ENCODE measurements at regions not wholly inside any gene's neighbourhood (a gene's known extent, or its start where the extent isn't known, plus 50 kb on each side); places are given as distances from the start of the nearest gene placed in this dataset.

DNA sequence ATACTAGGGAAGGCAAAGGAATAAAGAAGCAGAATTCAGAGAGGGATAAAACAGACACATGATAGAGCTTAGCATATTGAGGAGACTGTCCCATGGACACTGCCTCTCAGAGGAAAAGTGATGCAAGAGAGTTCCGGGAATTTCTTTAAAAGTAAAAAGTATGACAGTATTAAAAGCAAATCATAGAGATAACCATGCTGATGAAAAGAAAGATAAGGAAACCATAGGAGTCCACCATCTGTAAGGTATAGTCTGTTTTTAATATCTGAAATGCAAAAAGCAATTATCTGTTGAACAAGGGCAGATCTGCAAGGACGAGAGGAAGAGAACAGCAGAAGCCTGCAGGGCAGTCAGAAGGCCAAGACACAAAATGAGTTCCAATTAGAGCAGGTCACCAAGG, 495.9 kb upstream of the GOLIM4 start (continued):
- TF ChIP-seq, protein P1, sequence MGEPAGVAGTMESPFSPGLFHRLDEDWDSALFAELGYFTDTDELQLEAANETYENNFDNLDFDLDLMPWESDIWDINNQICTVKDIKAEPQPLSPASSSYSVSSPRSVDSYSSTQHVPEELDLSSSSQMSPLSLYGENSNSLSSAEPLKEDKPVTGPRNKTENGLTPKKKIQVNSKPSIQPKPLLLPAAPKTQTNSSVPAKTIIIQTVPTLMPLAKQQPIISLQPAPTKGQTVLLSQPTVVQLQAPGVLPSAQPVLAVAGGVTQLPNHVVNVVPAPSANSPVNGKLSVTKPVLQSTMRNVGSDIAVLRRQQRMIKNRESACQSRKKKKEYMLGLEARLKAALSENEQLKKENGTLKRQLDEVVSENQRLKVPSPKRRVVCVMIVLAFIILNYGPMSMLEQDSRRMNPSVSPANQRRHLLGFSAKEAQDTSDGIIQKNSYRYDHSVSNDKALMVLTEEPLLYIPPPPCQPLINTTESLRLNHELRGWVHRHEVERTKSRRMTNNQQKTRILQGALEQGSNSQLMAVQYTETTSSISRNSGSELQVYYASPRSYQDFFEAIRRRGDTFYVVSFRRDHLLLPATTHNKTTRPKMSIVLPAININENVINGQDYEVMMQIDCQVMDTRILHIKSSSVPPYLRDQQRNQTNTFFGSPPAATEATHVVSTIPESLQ (CRISPR knock-in tag; conservative IDR thresholded peaks at IDR 0.05), result no peak

DNA sequence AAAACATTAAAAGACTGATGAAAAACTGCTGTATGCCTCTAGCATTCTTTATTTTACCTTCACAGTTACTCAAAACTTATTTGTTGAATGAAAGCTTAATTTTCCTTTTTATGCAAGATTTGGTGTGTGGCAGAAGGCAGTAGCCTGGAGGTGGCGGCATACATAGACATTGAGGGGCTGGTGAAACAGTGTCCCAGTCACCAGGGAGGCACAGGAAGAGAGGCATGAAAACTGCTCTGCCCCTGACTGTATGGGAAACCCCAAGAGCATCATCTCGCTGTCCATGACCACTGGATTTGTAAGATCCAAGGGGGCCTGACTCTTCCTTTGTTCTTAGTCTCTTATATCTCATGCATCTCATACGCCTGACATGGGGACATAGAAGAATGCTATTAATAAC, 493.7 kb upstream of the GOLIM4 start:
- Histone ChIP-seq H3K4me3 (replicated peaks in 1 of 3; ENCODE audit: insufficient read depth in 1 of 3, low read depth in 2 of 3, low read length in 3 of 3) (no peak overlapping the region), H3K27me3 (ENCODE audit: control insufficient read depth in 1 of 2, insufficient read depth in 2 of 2, low read length in 2 of 2) (no peaks in the 10 kb centered on the region), H3K4me1 (ENCODE audit: insufficient read depth, low read length) (no peaks in the 10 kb centered on the region), H3K9me3 (ENCODE audit: low read length) (no peaks in the 10 kb centered on the region), H4K20me1 (ENCODE audit: insufficient read depth, low read length) (no peaks in the 10 kb centered on the region), H3K27ac (ENCODE audit: extremely low read length, insufficient read depth, low read length) (no peak overlapping the region), H3K9ac (ENCODE audit: insufficient read depth, low read depth, low read length) (no peak overlapping the region), H3K36me3 (replicated peaks in 1 of 2; ENCODE audit: control insufficient read depth in 1 of 2, insufficient read depth in 2 of 2, low read length in 2 of 2) (no peaks in the 10 kb centered on the region), H2AFZ (ENCODE audit: low read length) (no peak overlapping the region), H3K4me2 (ENCODE audit: low read depth, low read length) (no peak overlapping the region), H3K79me2 (ENCODE audit: insufficient read depth, low read length) (no peaks in the 10 kb centered on the region)
- FAIRE-seq (no peak), DNase-seq (ENCODE audit: low spot score) (no peak), ATAC-seq (no peak)
- intact Hi-C loops (cut with micrococcal nuclease; ENCODE audit: unreplicated experiment), result no loop called here
- WGBS (ENCODE audit: low lambda C conversion rate), result 3% methylated on average over 3 of the region's 3 CpGs
- CTCF ChIA-PET (ENCODE audit: low intra/inter-chr PET ratio, low total read pairs), result no interaction called here
- POLR2A ChIA-PET, result no interaction called here
- in situ Hi-C loops (cut with HindIII; ENCODE audit: extremely low pct_ligation_motif_present, low pct_unique_long_range_greater_than_20kb), result no loop called here
- no TSS peak for BruUV-seq (replicated peaks)
- TF ChIP-seq FLYWCH1 (CRISPR knock-in tag; IDR thresholded peaks at IDR 0.05) (no peak), CHD4 (IDR thresholded peaks at IDR 0.05; ENCODE audit: borderline replicate concordance, low read length) (no peak), ZNF430 (CRISPR knock-in tag; IDR thresholded peaks at IDR 0.05) (no peak), YEATS4 (CRISPR knock-in tag; IDR thresholded peaks at IDR 0.05; ENCODE audit: borderline replicate concordance) (no peak), FOXK1 (CRISPR knock-in tag; IDR thresholded peaks at IDR 0.05; ENCODE audit: borderline replicate concordance, low read depth) (no peak), RELA (CRISPR knock-in tag; IDR thresholded peaks at IDR 0.05) (no peak), CAMTA2 (CRISPR knock-in tag; IDR thresholded peaks at IDR 0.05; ENCODE audit: borderline replicate concordance) (no peak), POLR2A (IDR thresholded peaks at IDR 0.05; ENCODE audit: insufficient read depth in 1 of 2, low read depth in 2 of 2, low read length in 2 of 2) (no peak), ARNTL (CRISPR knock-in tag; IDR thresholded peaks at IDR 0.05) (no peak), ZNF83 (CRISPR knock-in tag; IDR thresholded peaks at IDR 0.05; ENCODE audit: borderline replicate concordance) (no peak), ZNF432 (CRISPR knock-in tag; IDR thresholded peaks at IDR 0.05; ENCODE audit: borderline replicate concordance) (no peak)
- TF ChIP-seq, protein P2, sequence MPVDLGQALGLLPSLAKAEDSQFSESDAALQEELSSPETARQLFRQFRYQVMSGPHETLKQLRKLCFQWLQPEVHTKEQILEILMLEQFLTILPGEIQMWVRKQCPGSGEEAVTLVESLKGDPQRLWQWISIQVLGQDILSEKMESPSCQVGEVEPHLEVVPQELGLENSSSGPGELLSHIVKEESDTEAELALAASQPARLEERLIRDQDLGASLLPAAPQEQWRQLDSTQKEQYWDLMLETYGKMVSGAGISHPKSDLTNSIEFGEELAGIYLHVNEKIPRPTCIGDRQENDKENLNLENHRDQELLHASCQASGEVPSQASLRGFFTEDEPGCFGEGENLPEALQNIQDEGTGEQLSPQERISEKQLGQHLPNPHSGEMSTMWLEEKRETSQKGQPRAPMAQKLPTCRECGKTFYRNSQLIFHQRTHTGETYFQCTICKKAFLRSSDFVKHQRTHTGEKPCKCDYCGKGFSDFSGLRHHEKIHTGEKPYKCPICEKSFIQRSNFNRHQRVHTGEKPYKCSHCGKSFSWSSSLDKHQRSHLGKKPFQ (CRISPR knock-in tag; IDR thresholded peaks at IDR 0.05; ENCODE audit: insufficient replicate concordance), result no peak
- TF ChIP-seq, protein P3, sequence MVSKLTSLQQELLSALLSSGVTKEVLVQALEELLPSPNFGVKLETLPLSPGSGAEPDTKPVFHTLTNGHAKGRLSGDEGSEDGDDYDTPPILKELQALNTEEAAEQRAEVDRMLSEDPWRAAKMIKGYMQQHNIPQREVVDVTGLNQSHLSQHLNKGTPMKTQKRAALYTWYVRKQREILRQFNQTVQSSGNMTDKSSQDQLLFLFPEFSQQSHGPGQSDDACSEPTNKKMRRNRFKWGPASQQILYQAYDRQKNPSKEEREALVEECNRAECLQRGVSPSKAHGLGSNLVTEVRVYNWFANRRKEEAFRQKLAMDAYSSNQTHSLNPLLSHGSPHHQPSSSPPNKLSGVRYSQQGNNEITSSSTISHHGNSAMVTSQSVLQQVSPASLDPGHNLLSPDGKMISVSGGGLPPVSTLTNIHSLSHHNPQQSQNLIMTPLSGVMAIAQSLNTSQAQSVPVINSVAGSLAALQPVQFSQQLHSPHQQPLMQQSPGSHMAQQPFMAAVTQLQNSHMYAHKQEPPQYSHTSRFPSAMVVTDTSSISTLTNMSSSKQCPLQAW (CRISPR knock-in tag; IDR thresholded peaks at IDR 0.05), result no peak
